ENCODE measurements at regions not wholly inside any gene's neighbourhood (a gene's known extent, or its start where the extent isn't known, plus 50 kb on each side); places are given as distances from the start of the nearest gene placed in this dataset.

GRCh38 chr1:39085174-39085573 is 59.0 kb downstream of the NDUFS5 start:
- no peak for DNase-seq

GRCh38 chr1:39086386-39086785 is 60.2 kb downstream of the NDUFS5 start:
- no peak for DNase-seq

- no peak for DNase-seq
Measured at GRCh38 chr1:39086865-39087409, 60.8 kb downstream of the NDUFS5 start.

- DNase-seq, result no peak
Measured at GRCh38 chr1:39087435-39087834, 61.3 kb downstream of the NDUFS5 start.

GRCh38 chr1:39088658-39089057 is 62.5 kb downstream of the NDUFS5 start:
- no peak for DNase-seq

- no peak for DNase-seq
Measured at GRCh38 chr1:39089931-39090521, 63.9 kb downstream of the NDUFS5 start.

GRCh38 chr1:39090757-39091380 is 64.7 kb downstream of the NDUFS5 start:
- DNase-seq, result no peak

- no peak for DNase-seq
Measured at GRCh38 chr1:39091845-39092645, 65.9 kb downstream of the NDUFS5 start.

GRCh38 chr1:39094685-39095084 is 68.5 kb downstream of the NDUFS5 start:
- no peak for DNase-seq

- peak; percentile 46 for DNase-seq
Measured at GRCh38 chr1:39098546-39099250, 72.5 kb downstream of the NDUFS5 start.

- no peak for DNase-seq
Measured at GRCh38 chr1:39102537-39103327, 76.6 kb downstream of the NDUFS5 start.

- DNase-seq, result no peak
Measured at GRCh38 chr1:39103328-39104157, 77.4 kb downstream of the NDUFS5 start.

- DNase-seq, result no peak
Measured at GRCh38 chr1:39104158-39105060, 78.3 kb downstream of the NDUFS5 start.

GRCh38 chr1:39105061-39105840 is 79.1 kb downstream of the NDUFS5 start:
- DNase-seq, result peak; percentile 48

GRCh38 chr1:39105841-39106765 is 80.0 kb downstream of the NDUFS5 start:
- DNase-seq, result no peak

GRCh38 chr1:39106801-39107327 is 80.7 kb downstream of the NDUFS5 start:
- no peak for DNase-seq

GRCh38 chr1:39107341-39108290 is 81.5 kb downstream of the NDUFS5 start:
- no peak for DNase-seq
